ENCODE measurements at regions not wholly inside any gene's neighbourhood (a gene's known extent, or its start where the extent isn't known, plus 50 kb on each side); places are given as distances from the start of the nearest gene placed in this dataset.

GRCh38 chr2:240206630-240207029 is 66.2 kb upstream of the OTOS start:
- H3K9me3 Mint-ChIP-seq (ENCODE audit: unreplicated experiment), result no peaks in the 10 kb centered on the region
- H3K27me3 Mint-ChIP-seq (ENCODE audit: insufficient read depth, unreplicated experiment), result peaks cover 8% of the 10 kb centered on the region
- no TSS peak for BruUV-seq (replicated peaks)
- no peak for TF ChIP-seq CTCF (IDR thresholded peaks at IDR 0.05; ENCODE audit: unreplicated experiment)
- intact Hi-C loops (cut with micrococcal nuclease), result loop anchor here (10.0 kb wide), 1 partner anchor 52 kb away; no protein-coding TSS in a partner anchor
- ChIA-PET POLR2A (no interaction called here), CTCF (interaction anchor here (0.6 to 1.8 kb wide), 3 partner anchors 65 to 237 kb away, joined by 3 read pairs; no protein-coding TSS in a partner anchor)
- H3K36me3 Mint-ChIP-seq (ENCODE audit: insufficient read depth, unreplicated experiment), result no peaks in the 10 kb centered on the region
- no peak overlapping the region for H3K27ac Mint-ChIP-seq (ENCODE audit: low read depth, unreplicated experiment)
- no peak for DNase-seq (ENCODE audit: unreplicated experiment)
- H3K4me3 Mint-ChIP-seq (ENCODE audit: unreplicated experiment), result no peak overlapping the region
- H3K4me1 Mint-ChIP-seq (ENCODE audit: insufficient read depth, unreplicated experiment), result peaks cover 11% of the 10 kb centered on the region

GRCh38 chr2:240207661-240208060 is 67.2 kb upstream of the OTOS start:
- POLR2A ChIA-PET, result no interaction called here
- BruUV-seq (replicated peaks), result no TSS peak
- H3K4me1 Mint-ChIP-seq (ENCODE audit: insufficient read depth, unreplicated experiment), result peaks cover 11% of the 10 kb centered on the region
- H3K27me3 Mint-ChIP-seq (ENCODE audit: insufficient read depth, unreplicated experiment), result no peaks in the 10 kb centered on the region
- no peak overlapping the region for H3K27ac Mint-ChIP-seq (ENCODE audit: low read depth, unreplicated experiment)
- DNase-seq (ENCODE audit: unreplicated experiment), result no peak
- no peak for TF ChIP-seq CTCF (IDR thresholded peaks at IDR 0.05; ENCODE audit: unreplicated experiment)
- H3K36me3 Mint-ChIP-seq (ENCODE audit: insufficient read depth, unreplicated experiment), result no peaks in the 10 kb centered on the region
- CTCF ChIA-PET, result no interaction called here
- intact Hi-C loops (cut with micrococcal nuclease), result loop anchor here (10.0 kb wide), 1 partner anchor 53 kb away; no protein-coding TSS in a partner anchor
- H3K9me3 Mint-ChIP-seq (ENCODE audit: unreplicated experiment), result no peaks in the 10 kb centered on the region
- H3K4me3 Mint-ChIP-seq (ENCODE audit: unreplicated experiment), result no peak overlapping the region

GRCh38 chr2:240208096-240208495 is 67.6 kb upstream of the OTOS start:
- no peak for DNase-seq (ENCODE audit: unreplicated experiment)
- ChIA-PET CTCF (interaction anchor here (0.9 kb wide), 1 partner anchor 226 kb away, joined by 3 read pairs; no protein-coding TSS in a partner anchor), POLR2A (no interaction called here)
- H3K27me3 Mint-ChIP-seq (ENCODE audit: insufficient read depth, unreplicated experiment), result no peaks in the 10 kb centered on the region
- TF ChIP-seq CTCF (IDR thresholded peaks at IDR 0.05; ENCODE audit: unreplicated experiment), result no peak
- no TSS peak for BruUV-seq (replicated peaks)
- H3K9me3 Mint-ChIP-seq (ENCODE audit: unreplicated experiment), result no peaks in the 10 kb centered on the region
- no peak overlapping the region for H3K4me3 Mint-ChIP-seq (ENCODE audit: unreplicated experiment)
- H3K36me3 Mint-ChIP-seq (ENCODE audit: insufficient read depth, unreplicated experiment), result no peaks in the 10 kb centered on the region
- H3K27ac Mint-ChIP-seq (ENCODE audit: low read depth, unreplicated experiment), result no peak overlapping the region
- H3K4me1 Mint-ChIP-seq (ENCODE audit: insufficient read depth, unreplicated experiment), result peaks cover 11% of the 10 kb centered on the region
- intact Hi-C loops (cut with micrococcal nuclease), result loop anchor here (10.0 kb wide), 1 partner anchor 53 kb away; no protein-coding TSS in a partner anchor

- no peak for TF ChIP-seq CTCF (IDR thresholded peaks at IDR 0.05; ENCODE audit: unreplicated experiment)
- ChIA-PET CTCF (interaction anchor here (0.9 kb wide), 1 partner anchor 225 kb away, joined by 3 read pairs; no protein-coding TSS in a partner anchor), POLR2A (no interaction called here)
- Mint-ChIP-seq H3K4me1 (ENCODE audit: insufficient read depth, unreplicated experiment) (peaks cover 11% of the 10 kb centered on the region), H3K27me3 (ENCODE audit: insufficient read depth, unreplicated experiment) (no peaks in the 10 kb centered on the region), H3K36me3 (ENCODE audit: insufficient read depth, unreplicated experiment) (no peaks in the 10 kb centered on the region), H3K4me3 (ENCODE audit: unreplicated experiment) (no peak overlapping the region), H3K9me3 (ENCODE audit: unreplicated experiment) (no peaks in the 10 kb centered on the region), H3K27ac (ENCODE audit: low read depth, unreplicated experiment) (no peak overlapping the region)
- intact Hi-C loops (cut with micrococcal nuclease), result loop anchor here (10.0 kb wide), 1 partner anchor 54 kb away; no protein-coding TSS in a partner anchor
- no TSS peak for BruUV-seq (replicated peaks)
- DNase-seq (ENCODE audit: unreplicated experiment), result no peak
These were observed 68.3 kb upstream of the OTOS start for GRCh38 chr2:240208631-240209211.
